ENCODE measurements at regions not wholly inside any gene's neighbourhood (a gene's known extent, or its start where the extent isn't known, plus 50 kb on each side); places are given as distances from the start of the nearest gene placed in this dataset.

- intact Hi-C loops (cut with micrococcal nuclease; ENCODE audit: unreplicated experiment): no loop called here
- BruUV-seq (replicated peaks): no TSS peak
- Histone ChIP-seq H3K9me3 (ENCODE audit: low read depth, low read length, poor library complexity, severe bottlenecking) (no peaks in the 10 kb centered on the region), H3K36me3 (ENCODE audit: insufficient read depth, low read length, poor library complexity, severe bottlenecking) (no peaks in the 10 kb centered on the region), H3K4me3 (ENCODE audit: low read depth, low read length, poor library complexity, severe bottlenecking) (no peak overlapping the region), H3K27ac (ENCODE audit: low read depth, low read length, poor library complexity, severe bottlenecking) (no peak overlapping the region), H3K27me3 (replicated peaks; ENCODE audit: insufficient read depth, low read depth, low read length, poor library complexity) (peaks cover 35% of the 10 kb centered on the region), H3K4me1 (ENCODE audit: insufficient read depth, low read length, poor library complexity, severe bottlenecking) (no peaks in the 10 kb centered on the region)
- TF ChIP-seq CTCF (conservative IDR thresholded peaks at IDR 0.05; ENCODE audit: low read depth, low read length): no peak
- DNase-seq (ENCODE audit: low spot score): no peak
- ChIA-PET POLR2A (ENCODE audit: low non-redundant PET) (no interaction called here), CTCF (no interaction called here)
Measured at GRCh38 chr16:86789621-86790051, 211.3 kb downstream of the FOXL1 start.

- no peaks in the 10 kb centered on the region for H3K36me3 ChIP-seq (ENCODE audit: insufficient read depth, low read length, poor library complexity, severe bottlenecking)
- H3K27me3 ChIP-seq (replicated peaks; ENCODE audit: insufficient read depth, low read depth, low read length, poor library complexity): peaks cover 30% of the 10 kb centered on the region
- no peak for TF ChIP-seq CTCF (conservative IDR thresholded peaks at IDR 0.05; ENCODE audit: low read depth, low read length)
- TF ChIP-seq EZH2 (IDR thresholded peaks at IDR 0.05; ENCODE audit: borderline replicate concordance, low read depth, low read length, poor library complexity, severe bottlenecking): no peak
- BruUV-seq (replicated peaks): no TSS peak
- CTCF ChIA-PET: no interaction called here
- no peak overlapping the region for H3K4me3 ChIP-seq (ENCODE audit: low read depth, low read length, poor library complexity, severe bottlenecking)
- no peaks in the 10 kb centered on the region for H3K9me3 ChIP-seq (ENCODE audit: low read depth, low read length, poor library complexity, severe bottlenecking)
- intact Hi-C loops (cut with micrococcal nuclease; ENCODE audit: unreplicated experiment): no loop called here
- POLR2A ChIA-PET (ENCODE audit: low non-redundant PET): no interaction called here
- H3K27ac ChIP-seq (ENCODE audit: low read depth, low read length, poor library complexity, severe bottlenecking): no peak overlapping the region
- H3K4me1 ChIP-seq (ENCODE audit: insufficient read depth, low read length, poor library complexity, severe bottlenecking): no peaks in the 10 kb centered on the region
- peak; percentile 36 for DNase-seq (ENCODE audit: low spot score)
Measured at GRCh38 chr16:86791287-86792035, 213.1 kb downstream of the FOXL1 start.

- TF ChIP-seq EZH2 (IDR thresholded peaks at IDR 0.05; ENCODE audit: borderline replicate concordance, low read depth, low read length, poor library complexity, severe bottlenecking) (no peak), CTCF (conservative IDR thresholded peaks at IDR 0.05; ENCODE audit: low read depth, low read length) (no peak)
- Histone ChIP-seq H3K4me3 (ENCODE audit: low read depth, low read length, poor library complexity, severe bottlenecking) (no peak overlapping the region), H3K36me3 (ENCODE audit: insufficient read depth, low read length, poor library complexity, severe bottlenecking) (no peaks in the 10 kb centered on the region), H3K4me1 (ENCODE audit: insufficient read depth, low read length, poor library complexity, severe bottlenecking) (no peaks in the 10 kb centered on the region), H3K9me3 (ENCODE audit: low read depth, low read length, poor library complexity, severe bottlenecking) (no peaks in the 10 kb centered on the region), H3K27ac (ENCODE audit: low read depth, low read length, poor library complexity, severe bottlenecking) (no peak overlapping the region), H3K27me3 (replicated peaks; ENCODE audit: insufficient read depth, low read depth, low read length, poor library complexity) (peaks cover 42% of the 10 kb centered on the region)
- CTCF ChIA-PET: no interaction called here
- no peak for DNase-seq (ENCODE audit: low spot score)
- BruUV-seq (replicated peaks): no TSS peak
- POLR2A ChIA-PET (ENCODE audit: low non-redundant PET): interaction anchor here (0.6 kb wide), 1 partner anchor 616 kb away, joined by 3 read pairs; no protein-coding TSS in a partner anchor
- intact Hi-C loops (cut with micrococcal nuclease; ENCODE audit: unreplicated experiment): no loop called here
Measured at GRCh38 chr16:86794216-86794864, 216.0 kb downstream of the FOXL1 start.
